ENCODE measurements at regions not wholly inside any gene's neighbourhood (a gene's known extent, or its start where the extent isn't known, plus 50 kb on each side); places are given as distances from the start of the nearest gene placed in this dataset.

GRCh38 chr4:124566030-124566429 lies 146.5 kb downstream of the ANKRD50 start:
- H3K36me3 ChIP-seq (ENCODE audit: low read depth), result no peaks in the 10 kb centered on the region
- in situ Hi-C loops (cut with MboI), result no loop called here
- H3K4me3 ChIP-seq, result no peak overlapping the region
- TF ChIP-seq EZH2 (IDR thresholded peaks at IDR 0.05; ENCODE audit: insufficient read depth, poor library complexity, severe bottlenecking), result no peak
- TF ChIP-seq EZH2phosphoT487 (IDR thresholded peaks at IDR 0.05; ENCODE audit: insufficient read depth, low read depth), result no peak
- no peaks in the 10 kb centered on the region for H4K20me1 ChIP-seq (ENCODE audit: insufficient read depth)
- no peaks in the 10 kb centered on the region for H3K9me3 ChIP-seq (ENCODE audit: low read depth)
- H3K9ac ChIP-seq, result no peak overlapping the region
- no peaks in the 10 kb centered on the region for H3K9me2 ChIP-seq (ENCODE audit: insufficient read depth)
- H3K4me1 ChIP-seq (ENCODE audit: insufficient read depth), result no peaks in the 10 kb centered on the region
- H3K79me2 ChIP-seq (ENCODE audit: insufficient read depth), result no peaks in the 10 kb centered on the region
- no peaks in the 10 kb centered on the region for H3K27me3 ChIP-seq (replicated peaks; ENCODE audit: insufficient read depth)
- no peak overlapping the region for H2AFZ ChIP-seq
- H3K27ac ChIP-seq, result no peak overlapping the region
- WGBS, 2 experiments (ENCODE audit: low coverage in 1 of 2, low lambda C conversion rate in 2 of 2, missing lambda C conversion rate in 2 of 2), result 80 to 96% methylated on average over 2 of the region's 2 CpGs
- no peak overlapping the region for H3K4me2 ChIP-seq (ENCODE audit: unreplicated experiment)
- DNase-seq, result no peak
- no peaks in the 10 kb centered on the region for H3F3A ChIP-seq (ENCODE audit: insufficient read depth)

GRCh38 chr4:124573056-124573455 lies 139.5 kb downstream of the ANKRD50 start:
- Histone ChIP-seq H3K27ac (no peak overlapping the region), H3F3A (ENCODE audit: insufficient read depth) (no peaks in the 10 kb centered on the region), H3K4me1 (ENCODE audit: insufficient read depth) (no peaks in the 10 kb centered on the region), H3K9me3 (ENCODE audit: low read depth) (no peaks in the 10 kb centered on the region), H3K9ac (no peak overlapping the region), H2AFZ (no peak overlapping the region), H3K79me2 (ENCODE audit: insufficient read depth) (no peaks in the 10 kb centered on the region), H3K9me2 (ENCODE audit: insufficient read depth) (no peaks in the 10 kb centered on the region), H3K4me2 (ENCODE audit: unreplicated experiment) (no peak overlapping the region), H3K36me3 (ENCODE audit: low read depth) (0 out of 2 replicates have a peak, but pooled peaks cover 3% of the 10 kb centered on the region), H3K4me3 (no peak overlapping the region), H4K20me1 (ENCODE audit: insufficient read depth) (no peaks in the 10 kb centered on the region), H3K27me3 (replicated peaks; ENCODE audit: insufficient read depth) (no peaks in the 10 kb centered on the region)
- in situ Hi-C loops (cut with MboI), result no loop called here
- 91 to 95% methylated on average over 4 of the region's 4 CpGs for WGBS, 2 experiments (ENCODE audit: low coverage in 1 of 2, low lambda C conversion rate in 2 of 2, missing lambda C conversion rate in 2 of 2)
- TF ChIP-seq EZH2 (IDR thresholded peaks at IDR 0.05; ENCODE audit: insufficient read depth, poor library complexity, severe bottlenecking), result no peak
- TF ChIP-seq EZH2phosphoT487 (IDR thresholded peaks at IDR 0.05; ENCODE audit: insufficient read depth, low read depth), result no peak
- no peak for DNase-seq

GRCh38 chr4:124579896-124580295 lies 132.6 kb downstream of the ANKRD50 start:
- Histone ChIP-seq H3K9me2 (ENCODE audit: insufficient read depth) (no peaks in the 10 kb centered on the region), H3K36me3 (ENCODE audit: low read depth) (peaks cover 3% of the 10 kb centered on the region; the same call in 1 of the 2 replicates), H4K20me1 (ENCODE audit: insufficient read depth) (no peaks in the 10 kb centered on the region), H3F3A (ENCODE audit: insufficient read depth) (no peaks in the 10 kb centered on the region), H3K4me3 (no peak overlapping the region), H3K4me1 (ENCODE audit: insufficient read depth) (no peaks in the 10 kb centered on the region), H2AFZ (no peak overlapping the region), H3K4me2 (ENCODE audit: unreplicated experiment) (no peak overlapping the region), H3K27ac (no peak overlapping the region), H3K27me3 (replicated peaks; ENCODE audit: insufficient read depth) (no peaks in the 10 kb centered on the region), H3K9ac (no peak overlapping the region), H3K79me2 (ENCODE audit: insufficient read depth) (no peaks in the 10 kb centered on the region), H3K9me3 (ENCODE audit: low read depth) (no peaks in the 10 kb centered on the region)
- DNase-seq, result no peak
- no peak for TF ChIP-seq EZH2 (IDR thresholded peaks at IDR 0.05; ENCODE audit: insufficient read depth, poor library complexity, severe bottlenecking)
- TF ChIP-seq EZH2phosphoT487 (IDR thresholded peaks at IDR 0.05; ENCODE audit: insufficient read depth, low read depth), result no peak
- in situ Hi-C loops (cut with MboI), result no loop called here

DNA sequence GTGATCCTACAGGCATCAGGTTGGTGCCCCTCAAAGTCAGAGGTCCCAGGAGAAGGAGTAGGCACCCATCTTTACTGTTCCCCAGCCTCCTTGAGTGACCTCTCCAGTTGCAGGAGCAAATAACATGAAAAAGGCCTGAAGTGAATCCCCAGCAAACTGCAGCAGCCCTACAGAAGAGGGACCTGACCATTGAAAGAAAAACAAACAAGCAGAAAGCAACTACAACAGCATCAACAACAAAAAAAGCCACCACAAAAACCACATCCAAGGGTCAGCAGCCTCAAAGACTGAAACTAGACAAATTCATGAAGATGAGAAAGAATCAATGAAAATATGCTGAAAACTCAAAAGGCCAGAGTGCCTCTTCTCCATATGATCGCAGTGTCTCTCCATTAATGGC lies 128.7 kb downstream of the ANKRD50 start:
- H4K20me1 ChIP-seq (ENCODE audit: insufficient read depth), result no peaks in the 10 kb centered on the region
- H3K27ac ChIP-seq, result no peak overlapping the region
- H3K27me3 ChIP-seq (replicated peaks; ENCODE audit: insufficient read depth), result no peaks in the 10 kb centered on the region
- no peaks in the 10 kb centered on the region for H3K9me3 ChIP-seq (ENCODE audit: low read depth)
- no peaks in the 10 kb centered on the region for H3K9me2 ChIP-seq (ENCODE audit: insufficient read depth)
- no peaks in the 10 kb centered on the region for H3F3A ChIP-seq (ENCODE audit: insufficient read depth)
- H3K4me2 ChIP-seq (ENCODE audit: unreplicated experiment), result no peak overlapping the region
- no peak for DNase-seq
- H3K36me3 ChIP-seq (ENCODE audit: low read depth), result no peaks in the 10 kb centered on the region; the same call in 1 of the 2 replicates
- in situ Hi-C loops (cut with MboI), result no loop called here
- no peak overlapping the region for H2AFZ ChIP-seq
- H3K9ac ChIP-seq, result no peak overlapping the region
- 87 to 96% methylated on average over 1 of the region's 1 CpG for WGBS, 2 experiments (ENCODE audit: low coverage in 1 of 2, low lambda C conversion rate in 2 of 2, missing lambda C conversion rate in 2 of 2)
- no peaks in the 10 kb centered on the region for H3K79me2 ChIP-seq (ENCODE audit: insufficient read depth)
- no peak for TF ChIP-seq EZH2phosphoT487 (IDR thresholded peaks at IDR 0.05; ENCODE audit: insufficient read depth, low read depth)
- TF ChIP-seq EZH2 (IDR thresholded peaks at IDR 0.05; ENCODE audit: insufficient read depth, poor library complexity, severe bottlenecking), result no peak
- H3K4me1 ChIP-seq (ENCODE audit: insufficient read depth), result no peaks in the 10 kb centered on the region
- no peak overlapping the region for H3K4me3 ChIP-seq

- in situ Hi-C loops (cut with MboI), result no loop called here
- Histone ChIP-seq H3K9me3 (ENCODE audit: low read depth) (no peaks in the 10 kb centered on the region), H4K20me1 (ENCODE audit: insufficient read depth) (no peaks in the 10 kb centered on the region), H3K9ac (no peak overlapping the region), H3K79me2 (ENCODE audit: insufficient read depth) (no peaks in the 10 kb centered on the region), H3K27me3 (replicated peaks; ENCODE audit: insufficient read depth) (no peaks in the 10 kb centered on the region), H3F3A (ENCODE audit: insufficient read depth) (no peaks in the 10 kb centered on the region), H3K4me3 (no peak overlapping the region), H3K36me3 (ENCODE audit: low read depth) (no peaks in the 10 kb centered on the region), H2AFZ (no peak overlapping the region), H3K9me2 (ENCODE audit: insufficient read depth) (no peaks in the 10 kb centered on the region), H3K4me2 (ENCODE audit: unreplicated experiment) (no peak overlapping the region), H3K4me1 (ENCODE audit: insufficient read depth) (no peaks in the 10 kb centered on the region), H3K27ac (no peak overlapping the region)
- no peak for DNase-seq
- no peak for TF ChIP-seq EZH2 (IDR thresholded peaks at IDR 0.05; ENCODE audit: insufficient read depth, poor library complexity, severe bottlenecking)
- no peak for TF ChIP-seq EZH2phosphoT487 (IDR thresholded peaks at IDR 0.05; ENCODE audit: insufficient read depth, low read depth)
- 58 to 70% methylated on average over 1 of the region's 1 CpG for WGBS, 2 experiments (ENCODE audit: low coverage in 1 of 2, low lambda C conversion rate in 2 of 2, missing lambda C conversion rate in 2 of 2)
Observed at GRCh38 chr4:124589786-124590185, 122.7 kb downstream of the ANKRD50 start.
